SK-N-SH (cell line): ENCODE measurements at regions not wholly inside any gene's neighbourhood (a gene's known extent, or its start where the extent isn't known, plus 50 kb on each side); places are given as distances from the start of the nearest gene placed in this dataset.

Experiments
- CTCF ChIA-PET: fragments of 300-600, 350-600 bp; formaldehyde crosslinking; extraction: SDS; loops from one replicate; lab custom pipeline; 2021; lab: Yijun Ruan, JAX
- POLR2A ChIA-PET: fragments of 350-600 bp; sonication (Branson Sonifier 250); formaldehyde crosslinking; extraction: SDS; loops from one replicate; lab custom pipeline; 2020; ENCODE audit warnings: antibody characterized with exemption, inconsistent platforms; lab: Yijun Ruan, JAX
- DNase-seq: peaks from one replicate; pipeline ENCODE4 v3.0.0; 2012
- H2AFZ ChIP-seq: fragments of 200-600 bp; sonication (generic); 2 replicates; pipeline ENCODE4 v1.8.1; 2016; ENCODE audit warnings: antibody characterized with exemption, mild to moderate bottlenecking, low read depth
- H3F3A ChIP-seq: fragments of 200-600 bp; sonication (generic); replicated peaks from 2 replicates; pipeline ENCODE3; 2016; ENCODE audit warnings: antibody characterized with exemption, mild to moderate bottlenecking; ENCODE audit not compliant: insufficient read depth
- H3K27ac ChIP-seq, 2 experiments: fragments of 200-500 bp in 1 of 2; fragments of 200-600 bp in 1 of 2; sonication (Bioruptor generic) in 1 of 2; sonication (generic), shearing (Covaris generic) in 1 of 2; 2 replicates each; pipeline versions ENCODE4 v1.5.1 to v1.6.1; 2014 to 2016; ENCODE audit warnings: low read depth in 2 of 2, inconsistent platforms in 1 of 2, low read length in 1 of 2, mild to moderate bottlenecking in 1 of 2, mixed read lengths in 1 of 2
- H3K27me3 ChIP-seq: fragments of 200-600 bp; sonication (generic), shearing (Covaris generic); 2 replicates; pipeline ENCODE4 v1.6.1; 2016; ENCODE audit warnings: mixed run types; ENCODE audit not compliant: insufficient read depth
- H3K36me3 ChIP-seq, 2 experiments: fragments of 200-500 bp in 1 of 2; fragments of 200-600 bp in 1 of 2; sonication (Bioruptor generic) in 1 of 2; sonication (generic) in 1 of 2; replicated peaks in 1 of 2; 2 replicates each; pipeline versions ENCODE3 to v1.5.1; 2014 to 2016; ENCODE audit warnings: low read length in 1 of 2, mild to moderate bottlenecking in 1 of 2; ENCODE audit not compliant: insufficient read depth in 2 of 2, control insufficient read depth in 1 of 2
- H3K4me1 ChIP-seq, 2 experiments: fragments of 200-500 bp in 1 of 2; fragments of 200-600 bp in 1 of 2; sonication (Bioruptor generic) in 1 of 2; sonication (generic), shearing (Covaris generic) in 1 of 2; 2 replicates each; pipeline versions ENCODE4 v1.5.1 to v1.6.1; 2014 to 2016; ENCODE audit warnings: low read depth in 1 of 2, low read length in 1 of 2, mixed run types in 1 of 2; ENCODE audit not compliant: insufficient read depth in 2 of 2, control insufficient read depth in 1 of 2
- H3K4me2 ChIP-seq: fragments of 200-600 bp; sonication (generic), shearing (Covaris generic); 2 replicates; pipeline ENCODE4 v1.6.1; 2017; ENCODE audit warnings: mixed run types
- H3K4me3 ChIP-seq, 2 experiments: fragments of 200-500 bp in 1 of 2; fragments of 200-600 bp in 1 of 2; sonication (Bioruptor generic) in 1 of 2; sonication (generic), shearing (Covaris generic) in 1 of 2; 2 replicates each; pipeline versions ENCODE4 v1.5.1 to v1.8.1; 2014 to 2016; ENCODE audit warnings: low read depth in 2 of 2, inconsistent platforms in 1 of 2, low read length in 1 of 2, mild to moderate bottlenecking in 1 of 2, mixed read lengths in 1 of 2, moderate library complexity in 1 of 2
- H3K79me2 ChIP-seq: fragments of 200-600 bp; sonication (generic); 2 replicates; pipeline ENCODE4 v1.8.1; 2017; ENCODE audit warnings: mild to moderate bottlenecking; ENCODE audit not compliant: insufficient read depth
- H3K9ac ChIP-seq: fragments of 200-600 bp; sonication (generic); 2 replicates; pipeline ENCODE4 v1.6.1; 2017; ENCODE audit warnings: mixed run types
- H3K9me2 ChIP-seq: fragments of 200-600 bp; sonication (generic); 2 replicates; pipeline ENCODE4 v1.6.1; 2017; ENCODE audit warnings: mixed run types
- H3K9me3 ChIP-seq: fragments of 200-600 bp; sonication (generic); 2 replicates; pipeline ENCODE4 v1.6.1; 2017; ENCODE audit warnings: mixed run types, mild to moderate bottlenecking, moderate library complexity
- H4K20me1 ChIP-seq: fragments of 200-600 bp; sonication (generic); 2 replicates; pipeline ENCODE4 v1.6.1; 2017; ENCODE audit warnings: mild to moderate bottlenecking, mixed run types; ENCODE audit not compliant: insufficient read depth
- CTCF ChIP-seq: fragments of 200-600 bp; sonication (generic); IDR thresholded peaks from 2 replicates; pipeline ENCODE4 v1.6.1; 2017; ENCODE audit warnings: antibody characterized with exemption, mild to moderate bottlenecking, moderate library complexity
- ELF1 ChIP-seq: IDR thresholded peaks from 2 replicates; pipeline ENCODE4 v1.4.0; 2012
- EZH2phosphoT487 ChIP-seq: fragments of 200-600 bp; sonication (generic); IDR thresholded peaks from 2 replicates; pipeline ENCODE4 v1.6.1; 2017; ENCODE audit warnings: low read depth, mixed run types, mild to moderate bottlenecking, antibody characterized with exemption, moderate library complexity, borderline replicate concordance
- FOSL2 ChIP-seq: IDR thresholded peaks from 2 replicates; pipeline ENCODE4 v1.4.0; 2012; ENCODE audit warnings: low read depth, mild to moderate bottlenecking, moderate library complexity, borderline replicate concordance
- FOXM1 ChIP-seq: IDR thresholded peaks from 2 replicates; pipeline ENCODE4 v1.4.0; 2012; ENCODE audit warnings: low read depth, mild to moderate bottlenecking
- GABPA ChIP-seq: IDR thresholded peaks from 2 replicates; pipeline ENCODE4 v1.4.0; 2012; ENCODE audit warnings: low read depth, mild to moderate bottlenecking
- GATA2 ChIP-seq: sonication (generic); formaldehyde crosslinking; IDR thresholded peaks from 2 replicates; pipeline ENCODE4 v1.5.0; 2020; ENCODE audit warnings: mild to moderate bottlenecking, missing genetic modification reagents
- MXI1 ChIP-seq: IDR thresholded peaks from 2 replicates; pipeline ENCODE4 v1.6.1; 2012; ENCODE audit warnings: mild to moderate bottlenecking, low read depth, low read length, improper control_type of control experiment
- NFIC ChIP-seq: IDR thresholded peaks from 2 replicates; pipeline ENCODE4 v1.4.0; 2012; ENCODE audit warnings: borderline replicate concordance
- NRF1 ChIP-seq: IDR thresholded peaks from 2 replicates; pipeline ENCODE4 v1.6.1; 2012; ENCODE audit warnings: low read depth, mild to moderate bottlenecking, low read length
- RAD21 ChIP-seq: IDR thresholded peaks from 2 replicates; pipeline ENCODE4 v1.6.1; 2012; ENCODE audit warnings: mild to moderate bottlenecking, low read length
- RCOR1 ChIP-seq: fragments of 150-350 bp; IDR thresholded peaks from 2 replicates; pipeline ENCODE4 v1.6.1; 2017; ENCODE audit warnings: antibody characterized with exemption, low read length
- REST ChIP-seq: IDR thresholded peaks from 2 replicates; pipeline ENCODE4 v1.6.1; 2012; ENCODE audit warnings: mild to moderate bottlenecking, low read depth, low read length, moderate library complexity
- RFX5 ChIP-seq: IDR thresholded peaks from 2 replicates; pipeline ENCODE4 v1.6.1; 2012; ENCODE audit warnings: mild to moderate bottlenecking, improper control_type of control experiment, low read length
- TAF1 ChIP-seq: IDR thresholded peaks from 2 replicates; pipeline ENCODE4 v1.6.1; 2012; ENCODE audit warnings: low read depth, mild to moderate bottlenecking, low read length, moderate library complexity, borderline replicate concordance
- TCF12 ChIP-seq: IDR thresholded peaks from 2 replicates; pipeline ENCODE4 v1.4.0; 2012
- YY1 ChIP-seq: IDR thresholded peaks from 2 replicates; pipeline ENCODE4 v1.4.0; 2012; ENCODE audit warnings: low read depth, mild to moderate bottlenecking
- WGBS: methylation state at CpG from one replicate; pipeline ENCODE4 v1.1.6; 2017; ENCODE audit warnings: low lambda C conversion rate; 5-methylcytosine and 5-hydroxymethylcytosine counted together
- TF ChIP-seq, protein P1 (sequence below): IDR thresholded peaks from 2 replicates; pipeline ENCODE4; 2012

GRCh38 chr5:4295663-4296339, 700.2 kb downstream of the IRX1 start:
- H3F3A ChIP-seq: no peaks in the 10 kb centered on the region
- H3K36me3 ChIP-seq: no peaks in the 10 kb centered on the region
- no peaks in the 10 kb centered on the region for H3K4me1 ChIP-seq
- no peaks in the 10 kb centered on the region for H4K20me1 ChIP-seq
- POLR2A ChIA-PET: no interaction called here
- no peaks in the 10 kb centered on the region for H3K79me2 ChIP-seq
- H2AFZ ChIP-seq: no peak overlapping the region
- no peak overlapping the region for H3K4me2 ChIP-seq
- CTCF ChIA-PET: interaction anchor here (0.8 to 2.2 kb wide), 3 partner anchors 10 to 17 kb away, joined by 3 to 10 read pairs (median 3); no protein-coding TSS in a partner anchor
- H3K9me3 ChIP-seq: no peaks in the 10 kb centered on the region
- 9% methylated on average over 13 of the region's 13 CpGs for WGBS
- TF ChIP-seq RAD21 (peak; percentile 52), TCF12 (no peak), NRF1 (no peak), FOSL2 (no peak), FOXM1 (no peak), ELF1 (no peak), YY1 (no peak), CTCF (peak; percentile 26; the same call in 1 of the 2 replicates), RCOR1 (no peak), NFIC (no peak), TAF1 (no peak), GATA2 (no peak), MXI1 (no peak), REST (no peak), RFX5 (no peak), GABPA (no peak), EZH2phosphoT487 (no peak)
- TF ChIP-seq, protein P1, sequence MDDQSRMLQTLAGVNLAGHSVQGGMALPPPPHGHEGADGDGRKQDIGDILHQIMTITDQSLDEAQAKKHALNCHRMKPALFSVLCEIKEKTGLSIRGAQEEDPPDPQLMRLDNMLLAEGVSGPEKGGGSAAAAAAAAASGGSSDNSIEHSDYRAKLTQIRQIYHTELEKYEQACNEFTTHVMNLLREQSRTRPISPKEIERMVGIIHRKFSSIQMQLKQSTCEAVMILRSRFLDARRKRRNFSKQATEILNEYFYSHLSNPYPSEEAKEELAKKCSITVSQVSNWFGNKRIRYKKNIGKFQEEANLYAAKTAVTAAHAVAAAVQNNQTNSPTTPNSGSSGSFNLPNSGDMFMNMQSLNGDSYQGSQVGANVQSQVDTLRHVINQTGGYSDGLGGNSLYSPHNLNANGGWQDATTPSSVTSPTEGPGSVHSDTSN: no peak
- TF ChIP-seq, all 33 proteins: peak for 2
- no peaks in the 10 kb centered on the region for H3K27me3 ChIP-seq
- H3K4me3 ChIP-seq: peak overlapping the region in 1 of 2 experiments; percentile 29; a peak in 1 of 4 replicates
- no peak overlapping the region for H3K9ac ChIP-seq
- peak; percentile 45 for DNase-seq
- H3K9me2 ChIP-seq: no peaks in the 10 kb centered on the region
- no peak overlapping the region for H3K27ac ChIP-seq
